Spleen (tissue), 11 donors: ENCODE measurements at regions not wholly inside any gene's neighbourhood (a gene's known extent, or its start where the extent isn't known, plus 50 kb on each side); places are given as distances from the start of the nearest gene placed in this dataset.

Experiments
- DNase-seq: peaks from one replicate; pipeline ENCODE4 v3.0.0-alpha.2; 2020
- H3K27ac ChIP-seq, 8 donors: fragments of 200-600 bp; sonication (generic) in 7 of 8; 1 replicate in 4 of 8; 2 replicates in 4 of 8; pipeline versions ENCODE4 v1.5.0 to v1.8.0; 2016 to 2021; ENCODE audit warnings: inconsistent platforms in 4 of 8, mild to moderate bottlenecking in 4 of 8, moderate library complexity in 1 of 8
- H3K27me3 ChIP-seq, 7 donors: fragments of 200-600 bp; sonication (generic) in 6 of 7; replicated peaks in 1 of 7; 1 replicate in 4 of 7; 2 replicates in 3 of 7; pipeline versions ENCODE4 v1.5.0 to v1.8.0; 2016 to 2021; ENCODE audit warnings: inconsistent platforms in 3 of 7, mild to moderate bottlenecking in 1 of 7
- H3K36me3 ChIP-seq, 6 donors: fragments of 200-600 bp; sonication (generic) in 5 of 6; 1 replicate in 4 of 6; 2 replicates in 2 of 6; pipeline versions ENCODE4 v1.5.0 to v1.8.0; 2016 to 2021; ENCODE audit warnings: inconsistent platforms in 2 of 6
- H3K4me1 ChIP-seq, 6 donors: fragments of 200-600 bp; sonication (generic) in 5 of 6; 1 replicate in 3 of 6; 2 replicates in 3 of 6; pipeline versions ENCODE4 v1.5.0 to v1.8.0; 2016 to 2021; ENCODE audit warnings: inconsistent platforms in 3 of 6
- H3K4me3 ChIP-seq, 8 donors: fragments of 200-600 bp; sonication (generic) in 7 of 8; 1 replicate in 4 of 8; 2 replicates in 4 of 8; pipeline versions ENCODE4 v1.5.0 to v1.8.0; 2016 to 2021; ENCODE audit warnings: inconsistent platforms in 4 of 8, mild to moderate bottlenecking in 4 of 8, moderate library complexity in 2 of 8
- H3K9me3 ChIP-seq, 8 donors: fragments of 200-600 bp; sonication (generic) in 7 of 8; 1 replicate in 4 of 8; 2 replicates in 4 of 8; pipeline versions ENCODE4 v1.5.0 to v1.8.0; 2016 to 2021; ENCODE audit warnings: inconsistent platforms in 4 of 8
- POLR2A ChIP-seq, 3 donors: fragments of 450-650 bp; IDR thresholded peaks; one replicate each; pipeline ENCODE4 v1.5.1; 2017; ENCODE audit warnings: antibody characterized with exemption in 3 of 3, mild to moderate bottlenecking in 1 of 3
- POLR2AphosphoS5 ChIP-seq, 3 donors: sonication (generic); formaldehyde crosslinking; IDR thresholded peaks; one replicate each; pipeline ENCODE4 v1.5.1; 2017; ENCODE audit warnings: antibody characterized with exemption in 3 of 3
- WGBS, 5 donors: extraction: QIAGEN DNeasy Blood & Tissue Kit in 3 of 5; methylation state at CpG; one replicate each; pipeline versions ENCODE4 v1.1.5 to v1.1.7; 2013 to 2018; 5-methylcytosine and 5-hydroxymethylcytosine counted together
- intact Hi-C: fragments of 100-400 bp; cut with DNase I; formaldehyde crosslinking; loops from one replicate; pipeline ENCODE4 v1.15.0; 2023; ENCODE audit warnings: low total_unique reads
- TF ChIP-seq, protein P1 (sequence below), 11 experiments: fragments of 200-600 bp in 7 of 11; fragments of 450-650 bp in 4 of 11; sonication (generic) in 4 of 11; IDR thresholded peaks in 8 of 11; conservative IDR thresholded peaks in 3 of 11; 1 replicate in 7 of 11; 2 replicates in 4 of 11; pipeline versions ENCODE4 v1.4.0 to v1.8.0; 2016 to 2021; ENCODE audit warnings: antibody characterized with exemption in 11 of 11, inconsistent platforms in 4 of 11, mild to moderate bottlenecking in 1 of 11
- donor health status: healthy with polysubstance abuse.
- donor health status: DM: no; HTN: no; CAD: no; lungs with moderate emphysema.
- donor health status: DM: no; HTN: no; CAD: no.
- donor health status: Bipolar disorder and iron deficiency.
- donor health status: healthy.
- donor health status: DM: no; HTN: no; CAD: no.
- donor health status: DM: yes; HTN: yes; CAD: no.

DNA sequence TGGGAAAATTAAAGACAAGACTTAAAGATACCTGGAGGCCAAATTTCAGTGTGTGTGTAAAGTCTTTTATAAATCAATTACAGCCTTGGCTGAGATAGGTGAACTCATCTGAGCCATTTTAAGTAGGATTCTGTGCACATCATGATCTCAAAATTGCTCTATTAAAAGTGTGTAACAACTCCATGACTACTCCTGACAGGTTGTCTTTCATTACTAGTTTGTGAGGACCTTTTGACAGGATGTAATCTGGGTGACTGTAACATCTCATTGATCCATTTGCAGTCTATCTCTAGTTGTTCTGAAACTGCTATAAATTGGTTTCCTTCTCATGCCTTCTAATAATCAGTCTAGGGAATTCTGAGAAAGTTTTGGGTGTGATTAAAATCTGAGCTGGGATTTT, 753.3 kb downstream of the SLITRK5 start:
- no peak for DNase-seq

DNA sequence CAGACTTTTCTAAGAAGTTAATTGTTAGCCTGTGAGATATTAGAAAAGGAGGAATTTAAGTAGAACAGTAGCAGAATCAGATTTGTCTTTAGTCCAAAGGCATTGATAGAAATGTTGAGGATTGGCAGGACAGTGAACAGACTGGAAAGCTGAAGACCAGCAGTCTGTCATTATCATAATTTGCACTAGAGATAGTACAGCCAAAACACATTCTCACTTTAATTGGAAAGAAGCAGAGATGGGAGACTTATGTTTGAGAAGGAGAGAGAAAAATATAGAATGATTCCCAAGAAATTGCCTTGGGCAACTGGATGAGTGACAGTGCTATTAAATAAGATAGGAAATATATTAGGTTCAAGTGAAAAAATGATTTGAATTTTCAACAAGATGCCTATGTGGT, 755.5 kb downstream of the SLITRK5 start:
- Histone ChIP-seq H3K4me1 (no peaks in the 10 kb centered on the region), H3K27ac (no peak overlapping the region), H3K27me3 (no peaks in the 10 kb centered on the region), H3K9me3 (peaks cover 0 to 31% (median 13%) of the 10 kb centered on the region in 8 donors), H3K36me3 (no peaks in the 10 kb centered on the region), H3K4me3 (no peak overlapping the region)
- intact Hi-C loops: no loop called here
- DNase-seq: no peak
- no peak for TF ChIP-seq POLR2AphosphoS5 (IDR thresholded peaks at IDR 0.05)
- TF ChIP-seq, protein P1, sequence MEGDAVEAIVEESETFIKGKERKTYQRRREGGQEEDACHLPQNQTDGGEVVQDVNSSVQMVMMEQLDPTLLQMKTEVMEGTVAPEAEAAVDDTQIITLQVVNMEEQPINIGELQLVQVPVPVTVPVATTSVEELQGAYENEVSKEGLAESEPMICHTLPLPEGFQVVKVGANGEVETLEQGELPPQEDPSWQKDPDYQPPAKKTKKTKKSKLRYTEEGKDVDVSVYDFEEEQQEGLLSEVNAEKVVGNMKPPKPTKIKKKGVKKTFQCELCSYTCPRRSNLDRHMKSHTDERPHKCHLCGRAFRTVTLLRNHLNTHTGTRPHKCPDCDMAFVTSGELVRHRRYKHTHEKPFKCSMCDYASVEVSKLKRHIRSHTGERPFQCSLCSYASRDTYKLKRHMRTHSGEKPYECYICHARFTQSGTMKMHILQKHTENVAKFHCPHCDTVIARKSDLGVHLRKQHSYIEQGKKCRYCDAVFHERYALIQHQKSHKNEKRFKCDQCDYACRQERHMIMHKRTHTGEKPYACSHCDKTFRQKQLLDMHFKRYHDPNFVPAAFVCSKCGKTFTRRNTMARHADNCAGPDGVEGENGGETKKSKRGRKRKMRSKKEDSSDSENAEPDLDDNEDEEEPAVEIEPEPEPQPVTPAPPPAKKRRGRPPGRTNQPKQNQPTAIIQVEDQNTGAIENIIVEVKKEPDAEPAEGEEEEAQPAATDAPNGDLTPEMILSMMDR (IDR thresholded peaks at IDR 0.05 in 8 of 11, conservative IDR thresholded peaks at IDR 0.05 in 3 of 11): no peak
- no peak for TF ChIP-seq POLR2A (IDR thresholded peaks at IDR 0.05)

More for the DNA sequence above, 753.3 kb downstream of the SLITRK5 start:
- no peaks in the 10 kb centered on the region for H3K36me3 ChIP-seq
- no peak overlapping the region for H3K4me3 ChIP-seq
- peaks cover 0 to 20% (median 13%) of the 10 kb centered on the region in 8 donors for H3K9me3 ChIP-seq
- H3K27me3 ChIP-seq: no peaks in the 10 kb centered on the region
- H3K4me1 ChIP-seq: no peaks in the 10 kb centered on the region
- intact Hi-C loops: no loop called here
- TF ChIP-seq POLR2A (IDR thresholded peaks at IDR 0.05) (no peak), POLR2AphosphoS5 (IDR thresholded peaks at IDR 0.05) (no peak)
- TF ChIP-seq, protein P1 (IDR thresholded peaks at IDR 0.05 in 8 of 11, conservative IDR thresholded peaks at IDR 0.05 in 3 of 11): no peak
- H3K27ac ChIP-seq: no peak overlapping the region

DNA sequence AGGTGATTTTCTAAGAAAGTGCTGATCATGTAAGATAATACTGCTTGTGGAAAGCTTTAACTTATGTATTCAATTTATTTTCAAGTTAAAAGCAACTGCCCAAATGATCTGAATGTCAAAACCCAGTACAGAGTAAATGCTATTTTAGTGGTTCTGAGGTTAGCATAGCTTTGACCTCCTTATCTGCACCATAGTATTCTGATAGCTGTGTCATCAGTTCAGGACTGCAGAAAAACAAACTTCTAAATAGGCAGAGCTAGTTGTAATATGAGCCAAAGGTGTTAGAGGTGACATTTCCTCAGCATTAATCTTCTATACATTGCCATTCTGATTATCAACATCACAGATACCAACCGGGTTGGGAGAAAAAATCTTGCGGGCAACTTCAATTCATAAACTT, 758.7 kb downstream of the SLITRK5 start:
- 42 to 73% (median 60%) methylated on average over 2 of the region's 2 CpGs for WGBS, 5 donors
- no peak for DNase-seq
- TF ChIP-seq, protein P1 (IDR thresholded peaks at IDR 0.05 in 8 of 11, conservative IDR thresholded peaks at IDR 0.05 in 3 of 11): no peak
- TF ChIP-seq POLR2A (IDR thresholded peaks at IDR 0.05): no peak
- no peak for TF ChIP-seq POLR2AphosphoS5 (IDR thresholded peaks at IDR 0.05)
- no peaks in the 10 kb centered on the region for H3K4me1 ChIP-seq
- H3K27ac ChIP-seq: no peak overlapping the region
- H3K36me3 ChIP-seq: no peaks in the 10 kb centered on the region
- H3K27me3 ChIP-seq: no peaks in the 10 kb centered on the region
- H3K9me3 ChIP-seq: peaks cover 0 to 48% (median 22%) of the 10 kb centered on the region in 8 donors
- no peak overlapping the region for H3K4me3 ChIP-seq
- intact Hi-C loops: no loop called here

DNA sequence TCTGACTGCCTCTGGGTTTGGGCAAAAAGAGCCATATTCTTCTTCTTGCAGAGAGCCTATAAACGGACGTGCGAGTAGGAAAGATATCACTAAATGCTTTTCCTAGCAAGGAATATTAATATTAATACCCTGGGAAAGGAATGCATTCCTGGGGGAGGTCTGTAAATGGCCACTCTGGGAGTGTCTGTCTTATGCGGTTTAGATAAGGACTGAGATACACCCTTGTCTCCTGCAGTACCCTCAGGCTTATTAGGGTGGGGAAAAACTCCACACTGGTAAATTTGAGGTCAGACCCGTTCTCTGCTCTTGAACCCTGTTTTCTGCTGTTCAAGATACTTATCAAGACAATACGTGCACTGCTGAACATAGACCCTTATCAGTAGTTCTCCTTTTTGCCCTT, 763.8 kb downstream of the SLITRK5 start:
- no peak for DNase-seq
- no peak overlapping the region for H3K27ac ChIP-seq
- H3K36me3 ChIP-seq: no peaks in the 10 kb centered on the region
- H3K27me3 ChIP-seq: no peaks in the 10 kb centered on the region
- 83 to 94% (median 85%) methylated on average over 6 of the region's 6 CpGs for WGBS, 5 donors
- no peaks in the 10 kb centered on the region for H3K4me1 ChIP-seq
- H3K9me3 ChIP-seq: peaks cover 0 to 44% (median 16%) of the 10 kb centered on the region in 8 donors
- H3K4me3 ChIP-seq: no peak overlapping the region
- TF ChIP-seq POLR2AphosphoS5 (IDR thresholded peaks at IDR 0.05): no peak
- TF ChIP-seq POLR2A (IDR thresholded peaks at IDR 0.05): no peak
- TF ChIP-seq, protein P1 (IDR thresholded peaks at IDR 0.05 in 8 of 11, conservative IDR thresholded peaks at IDR 0.05 in 3 of 11): no peak
- intact Hi-C loops: no loop called here
